DLD1 (cell line): ENCODE measurements at regions not wholly inside any gene's neighbourhood (a gene's known extent, or its start where the extent isn't known, plus 50 kb on each side); places are given as distances from the start of the nearest gene placed in this dataset.
"Not testable (repeated sequence)": the region's sequence is repeated elsewhere in the genome, so short reads cannot be mapped to it uniquely, and the experiment has no call there.

Source experiments
- in situ Hi-C: cut with HindIII; loops from 2 replicates; pipeline ENCODE4 v1.10.0; 2017; ENCODE audit warnings: low sequenced_read_pairs

DNA sequence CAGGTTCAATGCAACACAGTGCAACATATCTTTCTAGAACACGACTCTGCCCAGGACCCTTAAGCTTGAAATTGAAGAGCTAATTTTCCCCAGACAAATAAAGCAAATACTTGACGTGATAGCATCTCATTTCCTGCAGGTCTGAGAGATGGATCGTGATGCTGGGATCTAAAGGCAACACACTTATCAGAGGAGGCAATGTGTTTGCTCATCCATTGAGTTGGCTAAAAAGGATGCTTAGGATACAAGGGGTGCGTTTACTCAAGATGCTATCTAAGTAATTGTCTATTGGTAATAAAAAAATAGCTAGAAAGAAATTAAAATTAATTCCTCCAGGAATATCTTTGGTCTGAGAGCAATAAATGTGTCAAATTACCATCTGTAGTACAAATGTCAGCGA lies 129.0 kb downstream of the SOCS6 start:
- in situ Hi-C loops, result loop anchor here (25.0 kb wide), 1 partner anchor 206 kb away; the partner anchor contains the start of gene RTTN

DNA sequence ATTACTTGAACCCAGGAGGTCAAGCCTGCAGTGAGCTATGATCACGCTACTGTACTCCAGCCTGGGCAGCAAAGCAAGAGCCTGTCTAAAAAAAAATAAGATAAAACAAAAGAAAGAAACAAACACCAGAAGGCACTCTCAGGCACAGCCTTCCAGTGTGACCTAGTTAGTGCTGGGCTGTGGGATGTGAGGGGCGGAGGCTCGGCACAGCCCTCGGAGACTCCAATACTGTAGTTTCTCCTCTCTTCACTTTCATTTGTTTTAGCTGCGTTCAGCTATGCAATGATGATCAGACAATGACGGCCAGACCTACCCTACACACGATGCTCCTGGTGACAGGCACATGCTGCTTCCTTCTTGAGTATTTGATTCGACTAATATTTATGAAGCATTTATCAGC lies 127.7 kb downstream of the SOCS6 start:
- in situ Hi-C loops, result loop anchor here (25.0 kb wide), 1 partner anchor 204 kb away; the partner anchor contains the start of gene RTTN

DNA sequence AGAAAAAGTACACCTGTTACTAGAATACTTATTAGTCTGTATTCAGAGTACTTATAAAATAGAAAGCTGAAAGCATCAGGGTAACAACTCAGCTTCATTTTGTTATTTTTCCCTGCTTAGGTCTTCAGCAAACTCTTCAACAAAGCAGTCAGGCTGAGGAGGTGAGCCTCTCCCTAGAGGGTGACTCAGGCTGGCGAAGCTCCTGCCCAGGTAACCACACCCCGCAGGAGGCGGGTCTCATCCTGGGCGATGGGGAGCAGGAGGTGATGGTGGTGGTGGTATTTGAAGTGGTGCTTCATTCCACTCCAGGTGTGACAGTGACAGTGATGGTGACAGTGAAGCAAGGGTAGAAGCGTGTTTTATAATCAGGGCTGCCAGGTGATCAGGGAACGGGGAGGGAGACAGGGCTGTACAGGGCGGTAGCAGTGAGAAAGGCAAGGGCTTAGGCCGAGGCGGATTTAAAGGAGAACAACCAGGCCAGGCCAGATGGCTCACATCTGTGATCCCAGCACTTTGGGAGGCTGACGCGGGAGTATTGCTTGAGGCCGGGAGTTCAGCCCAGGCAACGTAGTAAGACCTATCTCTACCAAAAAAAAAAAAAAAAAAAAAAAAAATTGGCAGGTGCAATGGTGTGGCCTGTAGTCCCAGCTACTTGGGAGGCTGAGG lies 127.1 kb downstream of the SOCS6 start:
- in situ Hi-C loops, result loop anchor here (25.0 kb wide), 1 partner anchor 204 kb away; the partner anchor contains the start of gene RTTN

DNA sequence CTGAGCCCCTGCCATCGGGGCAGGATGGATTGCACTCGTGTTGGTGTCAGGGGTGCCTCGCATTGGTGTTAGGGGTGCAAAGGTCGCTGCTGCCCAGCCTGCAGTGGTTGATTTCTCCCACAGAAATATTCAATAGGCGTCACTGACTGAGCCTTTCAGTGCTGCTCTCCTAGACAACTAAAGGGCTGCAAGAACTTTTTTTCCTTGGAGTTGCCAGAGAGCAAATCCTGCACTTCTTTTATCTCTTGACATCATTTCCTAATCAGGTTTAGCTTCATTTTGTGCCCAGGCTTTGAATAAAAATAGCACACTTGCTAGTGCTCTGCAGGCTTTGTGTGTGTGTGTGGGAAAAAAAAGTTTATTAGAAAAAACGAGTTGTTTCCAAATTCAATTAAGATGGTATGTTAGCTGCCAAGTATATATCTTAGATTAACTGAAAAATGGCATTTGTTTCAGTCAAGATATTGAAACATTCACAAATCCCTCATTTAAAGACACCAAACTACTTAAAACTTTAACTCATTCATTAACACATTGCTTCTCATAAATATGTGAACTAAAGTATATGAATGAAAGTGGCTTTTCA lies 125.6 kb downstream of the SOCS6 start:
- in situ Hi-C loops, result loop anchor here (25.0 kb wide), 1 partner anchor 202 kb away; the partner anchor contains the start of gene RTTN

DNA sequence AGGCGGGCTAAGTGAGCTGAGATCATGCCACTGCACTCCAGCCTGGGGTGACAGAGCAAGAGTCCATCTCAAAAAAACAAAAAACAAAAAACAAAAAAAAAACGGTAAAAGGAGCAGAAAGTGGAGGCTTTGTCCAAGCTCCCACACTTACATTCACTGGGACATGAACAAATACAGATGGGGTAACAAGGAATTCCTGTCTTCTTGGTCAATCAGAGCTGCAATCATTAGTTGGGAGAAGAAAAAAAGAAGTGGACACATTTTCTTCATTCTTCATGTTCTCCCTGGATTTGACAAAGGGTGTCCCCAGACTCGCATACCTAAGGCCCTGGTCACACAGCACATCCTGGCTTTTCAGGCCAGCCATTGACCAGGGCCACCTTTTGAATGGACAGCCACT lies 124.6 kb downstream of the SOCS6 start:
- in situ Hi-C loops, result loop anchor here (25.0 kb wide), 1 partner anchor 201 kb away; the partner anchor contains the start of gene RTTN

DNA sequence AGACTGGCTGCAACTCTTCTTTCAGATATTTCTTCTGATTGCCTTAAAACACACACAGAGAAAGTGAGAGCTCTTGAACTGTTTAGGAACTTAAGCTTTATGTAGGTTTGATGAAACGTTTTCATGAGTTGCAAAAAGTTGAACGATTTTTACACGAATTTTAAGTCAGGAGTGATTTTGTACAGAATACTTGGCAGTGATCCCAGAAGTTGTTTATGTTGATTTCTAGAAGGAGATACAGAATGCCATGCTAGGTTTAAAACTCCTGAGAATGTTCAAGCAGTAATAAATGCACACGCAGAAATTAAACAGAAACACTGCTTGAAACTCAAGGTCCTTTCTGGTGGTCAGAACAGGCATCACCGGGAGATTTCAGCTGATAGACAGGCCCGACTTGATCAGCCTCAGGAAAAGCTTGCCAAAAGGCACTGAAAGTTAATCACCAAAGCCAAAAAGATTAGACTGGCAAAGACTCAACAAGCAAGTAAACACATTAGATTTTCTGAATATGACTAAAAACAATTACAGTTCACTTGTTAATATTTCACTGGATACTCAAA lies 123.1 kb downstream of the SOCS6 start:
- in situ Hi-C loops, result loop anchor here (25.0 kb wide), 1 partner anchor 200 kb away; the partner anchor contains the start of gene RTTN

DNA sequence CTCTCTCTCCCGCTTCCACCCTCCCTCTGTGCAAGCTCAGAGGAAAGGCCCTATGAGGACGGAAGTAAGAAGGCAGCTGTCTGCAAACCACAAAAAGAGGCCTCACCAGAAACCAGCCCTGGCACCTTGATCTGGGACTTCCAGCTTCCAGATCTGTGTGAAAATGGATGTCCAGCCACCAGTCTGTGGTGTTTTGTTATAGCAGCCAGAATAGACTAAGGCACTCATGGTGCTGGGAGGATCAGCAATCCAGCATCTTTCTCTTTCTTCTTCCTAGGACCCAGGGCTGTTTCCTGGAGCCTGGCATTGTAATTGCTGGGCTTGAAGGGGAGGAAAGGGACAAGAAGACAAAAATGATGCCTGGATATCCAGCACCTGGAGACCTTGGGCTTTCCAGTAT lies 122.5 kb downstream of the SOCS6 start:
- in situ Hi-C loops, result loop anchor here (25.0 kb wide), 1 partner anchor 199 kb away; the partner anchor contains the start of gene RTTN

DNA sequence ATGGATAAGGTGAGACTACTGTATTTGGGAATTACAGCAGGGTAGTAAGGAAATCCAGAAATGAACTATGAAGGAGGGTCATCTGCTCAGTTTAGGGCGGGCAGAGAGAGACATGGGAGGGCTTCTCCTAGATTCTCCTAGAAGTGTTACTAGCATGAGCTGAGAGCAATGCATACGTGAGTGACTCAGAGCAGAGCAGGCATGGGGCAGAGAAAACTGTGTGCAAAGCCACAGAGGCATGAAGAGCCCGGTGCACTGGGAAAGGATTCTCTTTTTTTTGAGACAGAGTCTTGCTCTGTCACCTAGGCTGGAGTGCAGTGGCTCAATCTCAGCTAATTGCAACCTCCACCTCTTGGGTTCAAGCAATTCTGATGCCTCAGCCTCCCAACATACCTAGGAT lies 116.2 kb downstream of the SOCS6 start:
- in situ Hi-C loops, result loop anchor here (25.0 kb wide), 1 partner anchor 193 kb away; the partner anchor contains the start of gene RTTN

DNA sequence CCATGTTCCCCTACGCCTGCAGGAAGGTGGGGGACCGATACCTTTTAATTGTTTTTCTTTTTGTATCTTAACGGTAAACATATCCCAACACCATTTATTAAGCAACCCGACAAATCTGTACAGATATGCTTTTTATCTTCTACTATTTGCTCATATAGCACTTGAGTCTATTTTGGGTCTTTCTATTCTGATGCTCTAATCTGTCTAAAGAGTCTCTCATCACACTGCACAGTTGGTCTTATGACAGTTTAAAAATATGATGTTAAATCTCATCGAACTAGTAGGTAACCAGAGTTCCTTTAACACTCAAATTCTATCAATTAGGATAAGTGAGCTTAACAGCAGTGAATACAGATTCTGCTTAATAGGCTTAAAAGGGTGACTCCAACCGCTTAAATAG lies 111.6 kb downstream of the SOCS6 start:
- in situ Hi-C loops, result loop anchor here (25.0 kb wide), 1 partner anchor 188 kb away; the partner anchor contains the start of gene RTTN

DNA sequence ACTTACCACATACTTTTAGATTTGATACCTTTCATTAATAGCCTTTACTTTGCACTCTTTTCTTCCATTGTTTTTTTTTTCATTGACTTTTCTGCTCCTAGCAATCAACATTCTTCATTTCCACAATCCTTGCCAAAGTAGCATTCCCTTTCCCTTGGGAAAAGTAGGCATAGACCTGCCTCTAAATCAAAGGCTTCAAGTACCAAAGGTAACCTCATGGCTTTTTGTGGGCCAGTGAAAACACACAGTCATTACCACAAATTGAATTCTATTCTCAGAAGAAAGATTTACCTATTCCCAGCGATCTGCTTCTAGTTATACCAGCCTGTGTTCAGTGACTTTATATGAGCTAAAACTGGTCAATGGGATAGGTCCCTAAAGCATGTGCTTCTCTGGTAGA lies 109.2 kb downstream of the SOCS6 start:
- in situ Hi-C loops, result no loop called here

DNA sequence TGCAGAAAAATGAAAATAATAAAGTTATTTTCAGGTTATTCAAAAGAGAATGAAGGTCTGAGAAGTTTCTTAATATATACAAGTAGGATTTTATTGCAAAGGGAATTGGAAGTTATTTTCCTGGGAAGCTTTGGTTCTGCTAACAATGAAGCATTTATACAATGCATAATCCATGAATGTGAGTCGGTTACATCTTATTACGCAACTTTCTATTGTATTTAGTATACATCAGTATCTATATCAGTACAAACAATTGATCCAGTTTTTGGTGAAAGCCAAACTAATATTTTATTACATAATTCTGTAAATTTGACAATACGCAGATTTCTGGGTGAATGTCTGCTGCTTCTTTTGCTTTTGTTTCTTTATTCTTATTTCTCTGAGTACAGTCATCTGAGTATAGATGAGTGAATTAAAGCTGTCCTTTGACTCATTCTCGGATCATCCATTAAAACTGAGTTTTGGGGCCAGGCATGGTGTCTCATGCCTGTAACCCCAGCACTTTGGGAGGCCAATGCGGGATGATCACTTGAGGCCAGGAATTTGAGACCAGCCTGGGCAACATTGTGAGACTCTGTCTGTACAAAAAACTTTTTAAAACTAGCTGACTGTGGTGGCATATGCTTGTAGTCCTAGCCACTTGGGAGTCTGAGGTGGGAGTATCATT lies 108.5 kb downstream of the SOCS6 start:
- in situ Hi-C loops, result no loop called here

DNA sequence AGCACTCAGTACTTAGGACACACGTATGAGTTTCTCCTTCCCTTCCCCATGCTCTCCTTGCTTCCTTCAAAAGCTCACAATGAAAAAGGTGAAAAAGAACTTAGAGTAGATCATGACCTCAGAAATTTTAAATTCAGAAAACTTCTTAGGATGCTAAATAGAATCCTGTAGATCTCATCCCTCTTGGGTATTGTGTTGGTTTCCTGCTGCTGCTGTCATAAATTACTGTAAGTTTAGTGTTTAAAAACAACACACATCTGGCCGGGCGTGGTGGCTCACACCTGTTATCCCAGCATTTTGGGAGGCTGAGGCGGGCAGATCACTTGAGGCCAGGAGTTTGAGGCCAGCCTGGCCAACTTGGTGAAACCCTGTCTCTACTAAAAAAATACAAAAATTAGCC lies 106.9 kb downstream of the SOCS6 start:
- in situ Hi-C loops, result not testable (repeated sequence)

DNA sequence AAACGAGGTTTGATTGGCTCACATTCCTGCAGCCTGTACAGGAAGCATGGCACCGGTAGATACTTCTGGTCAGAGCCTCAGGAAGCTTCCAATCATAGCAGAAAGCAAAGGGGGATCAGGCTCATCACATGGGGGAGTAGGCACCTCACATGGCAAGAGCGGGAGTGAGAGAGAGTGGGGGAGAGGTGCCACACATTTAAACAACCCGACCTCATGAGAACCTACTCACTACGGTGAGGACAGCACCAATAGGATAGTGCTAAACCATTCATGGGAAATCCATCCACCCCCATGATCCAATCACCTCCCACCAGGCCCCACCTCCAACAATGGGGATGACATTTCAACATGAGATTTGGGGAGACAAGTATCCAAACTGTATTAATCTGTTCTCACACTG lies 105.8 kb downstream of the SOCS6 start:
- in situ Hi-C loops, result no loop called here

DNA sequence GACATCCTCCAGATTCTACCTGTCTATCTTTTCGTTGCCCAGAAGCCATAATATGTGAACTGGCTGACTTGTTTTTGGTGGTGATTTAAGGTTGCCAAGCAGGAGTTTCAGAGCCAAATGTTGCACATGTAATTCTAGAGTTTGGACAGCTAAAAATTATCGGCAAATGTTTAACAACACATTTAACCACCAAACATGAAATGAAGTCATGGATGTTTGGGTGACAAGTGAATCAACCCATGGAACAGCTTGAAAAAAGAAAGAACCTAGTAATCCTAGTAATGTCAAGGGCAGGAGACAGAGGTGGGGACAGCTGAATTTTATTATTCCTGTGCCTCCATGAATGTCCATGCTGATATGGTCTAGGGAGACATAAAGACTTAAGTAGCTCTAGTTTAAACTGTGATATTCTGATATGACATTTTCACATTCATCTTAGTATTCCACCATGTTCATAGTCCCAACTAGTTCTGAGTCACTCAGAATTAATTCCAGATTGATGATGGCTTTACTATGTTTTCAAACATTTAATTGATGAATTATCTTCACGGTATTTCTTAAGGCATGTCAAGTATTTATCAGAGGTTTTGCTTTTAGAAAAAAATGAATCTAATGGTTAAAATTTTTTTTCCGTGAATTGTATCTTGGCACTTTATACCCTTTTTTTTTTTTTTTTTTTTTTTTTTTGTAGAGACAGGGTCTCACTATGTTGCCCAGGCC lies 101.7 kb downstream of the SOCS6 start:
- in situ Hi-C loops, result no loop called here

DNA sequence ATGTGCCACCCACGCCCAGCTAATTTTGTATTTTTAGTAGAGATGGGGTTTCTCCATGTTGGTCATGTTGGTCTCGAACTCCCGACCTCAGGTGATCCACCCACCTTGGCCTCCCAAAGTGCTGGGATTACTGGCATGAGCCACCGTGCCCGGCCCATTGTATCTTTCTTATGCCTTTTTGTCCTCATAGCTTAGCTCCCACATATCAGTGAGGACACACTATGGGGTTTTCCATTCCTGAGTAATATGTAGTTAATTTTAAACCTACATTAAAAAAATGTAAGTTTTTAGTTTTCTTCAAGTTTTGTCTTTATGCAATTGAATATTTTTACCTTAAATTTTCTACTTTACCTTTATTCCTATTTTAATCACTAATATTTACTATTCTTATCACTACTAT lies 100.2 kb downstream of the SOCS6 start:
- in situ Hi-C loops, result not testable (repeated sequence)

DNA sequence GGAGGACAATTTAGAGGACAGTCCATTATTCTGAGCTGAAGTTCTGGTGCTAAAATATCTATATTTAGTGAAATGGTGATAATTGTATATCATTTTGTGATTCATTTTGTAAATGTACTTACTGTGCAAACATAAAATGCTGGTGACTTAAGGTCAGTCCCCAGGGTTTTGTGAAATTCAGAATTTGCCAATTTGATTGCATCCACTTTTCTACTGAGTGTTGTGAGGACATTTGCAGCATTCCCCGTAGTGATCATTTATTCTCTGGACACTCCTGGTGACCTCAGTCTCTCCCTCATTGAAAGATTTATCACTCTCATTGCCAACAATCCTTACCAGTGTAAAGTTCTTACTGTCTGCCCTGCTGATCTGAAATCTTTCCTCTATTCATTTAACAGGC lies 98.2 kb downstream of the SOCS6 start:
- in situ Hi-C loops, result no loop called here

DNA sequence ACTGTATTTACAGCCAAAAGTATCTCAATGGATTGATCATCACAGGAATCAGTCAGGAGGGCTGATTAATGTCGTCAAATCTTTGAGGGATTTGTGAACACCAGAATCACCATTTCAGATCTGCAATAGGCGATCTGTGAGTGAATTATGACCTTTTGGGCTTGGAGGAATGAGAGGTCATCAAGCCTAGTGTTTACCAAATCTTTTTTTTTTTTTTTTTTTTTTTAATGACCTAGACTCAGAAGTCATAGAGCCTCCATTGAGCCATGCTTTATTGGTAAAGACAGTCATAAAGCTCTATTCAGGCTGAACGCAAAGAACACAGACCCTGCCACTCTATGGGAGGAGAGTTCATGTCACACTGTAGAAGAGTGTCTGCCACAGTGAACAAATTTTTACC lies 97.7 kb downstream of the SOCS6 start:
- in situ Hi-C loops, result no loop called here

DNA sequence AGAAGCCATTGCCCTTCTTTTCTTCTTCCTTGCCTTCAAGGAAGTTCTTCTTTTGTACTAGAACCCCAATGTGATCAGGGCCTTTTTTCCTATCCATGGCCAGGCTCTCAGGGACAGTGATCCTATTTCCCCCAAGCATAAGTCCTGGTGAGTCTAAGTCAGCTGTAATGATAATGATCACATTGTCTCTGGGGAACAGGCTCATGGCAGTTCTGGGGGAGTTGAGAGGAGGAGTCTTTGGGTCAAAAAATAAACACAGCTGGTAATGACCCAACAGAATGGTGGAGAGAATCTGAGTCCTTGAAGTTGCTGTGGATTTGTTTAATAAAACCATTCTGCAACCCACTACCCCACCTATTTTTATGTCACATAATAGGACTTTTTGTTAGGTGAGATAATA lies 96.6 kb downstream of the SOCS6 start:
- in situ Hi-C loops, result no loop called here

DNA sequence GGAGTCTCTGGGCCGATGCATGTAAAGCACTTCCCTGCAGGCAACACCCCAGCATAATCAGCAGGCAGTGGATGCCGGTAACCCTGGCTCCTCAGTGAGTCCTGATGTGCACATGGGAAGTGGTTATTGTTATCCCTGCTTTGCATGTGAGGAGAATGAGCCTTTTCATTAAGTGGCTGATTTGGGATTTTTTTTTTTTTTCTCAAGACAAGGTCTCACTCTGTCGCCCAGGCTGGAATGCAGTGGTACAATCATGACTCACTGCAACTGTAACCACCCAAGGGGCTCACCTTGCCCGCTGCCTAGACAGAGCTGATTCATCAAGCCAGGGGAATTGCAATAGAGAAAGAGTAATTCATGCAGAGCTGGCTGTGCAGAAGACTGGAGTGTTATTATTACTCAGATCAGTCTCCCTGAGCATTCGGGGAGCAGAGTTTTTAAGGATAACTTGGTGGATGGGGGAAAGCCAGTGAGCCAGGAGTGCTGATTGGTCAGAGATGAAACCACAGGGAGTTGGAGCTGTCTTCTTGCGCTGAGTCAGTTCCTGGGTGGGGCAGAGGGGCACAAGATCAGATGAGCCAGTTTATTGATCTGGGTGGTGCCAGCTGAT lies 95.4 kb downstream of the SOCS6 start:
- in situ Hi-C loops, result no loop called here

DNA sequence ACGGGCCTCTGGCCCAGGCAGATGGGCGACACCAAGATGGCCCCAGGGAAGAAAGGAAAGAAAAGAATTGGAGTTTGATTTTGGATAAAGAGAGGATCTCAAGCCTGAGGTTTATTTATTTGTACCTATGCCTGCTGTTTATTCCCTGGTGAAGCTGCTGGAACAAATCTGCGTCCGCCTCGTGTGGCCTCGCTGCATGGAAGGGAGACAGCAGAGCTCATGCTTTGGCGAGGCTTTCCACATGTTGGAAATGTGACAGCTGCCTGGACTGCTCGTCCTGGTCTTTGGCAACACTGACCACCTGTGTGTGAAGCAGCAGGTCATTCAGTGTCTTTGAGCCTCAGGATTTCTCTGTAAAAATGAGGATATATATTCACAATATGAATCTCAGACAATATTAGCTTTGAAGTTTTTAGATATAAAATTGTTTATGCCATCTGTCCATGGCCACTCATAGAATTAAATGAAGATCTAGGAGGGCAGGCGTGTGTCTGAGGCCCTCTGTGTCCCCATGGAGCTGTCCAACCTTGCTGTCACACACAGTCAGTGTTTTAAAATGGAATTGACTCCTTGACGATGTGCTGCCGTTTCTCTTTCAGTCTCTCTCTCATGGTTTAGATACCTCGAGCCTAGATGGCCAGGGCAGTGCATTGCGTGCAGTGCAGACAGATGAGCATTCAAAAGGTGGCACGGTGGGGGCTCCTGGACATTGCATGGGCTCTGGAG lies 94.3 kb downstream of the SOCS6 start:
- in situ Hi-C loops, result no loop called here
